HG02938 (cell line): ENCODE measurements at regions not wholly inside any gene's neighbourhood (a gene's known extent, or its start where the extent isn't known, plus 50 kb on each side); places are given as distances from the start of the nearest gene placed in this dataset.
"Not testable (repeated sequence)": the region's sequence is repeated elsewhere in the genome, so short reads cannot be mapped to it uniquely, and the experiment has no call there.

Source experiments
- ATAC-seq: cut with Tn5 transposase; IDR thresholded peaks from one replicate; pipeline ENCODE4 v1.9.1; 2021; ENCODE audit warnings: mild to moderate bottlenecking, moderate library complexity; ENCODE audit not compliant: unreplicated experiment

DNA sequence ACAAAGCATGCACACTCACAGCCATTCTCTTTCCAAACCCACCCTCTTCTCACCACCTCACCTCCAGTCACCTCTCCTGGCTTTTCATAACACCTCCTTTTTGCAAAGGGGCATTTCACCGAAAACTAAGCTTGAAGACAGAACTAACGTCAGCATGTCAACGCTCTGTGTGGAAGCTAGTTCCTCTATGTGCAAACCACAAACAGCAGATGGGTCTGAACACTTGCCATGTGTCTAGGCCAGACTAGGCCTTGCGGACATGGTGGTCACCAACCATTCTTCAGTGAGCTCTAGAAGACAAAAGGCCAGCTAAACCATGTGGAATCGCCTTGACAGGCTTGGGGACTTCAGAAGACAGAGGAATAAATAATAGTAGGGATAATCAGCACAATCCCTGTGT, 148.5 kb downstream of the TXNL1 start:
- no peak for ATAC-seq

DNA sequence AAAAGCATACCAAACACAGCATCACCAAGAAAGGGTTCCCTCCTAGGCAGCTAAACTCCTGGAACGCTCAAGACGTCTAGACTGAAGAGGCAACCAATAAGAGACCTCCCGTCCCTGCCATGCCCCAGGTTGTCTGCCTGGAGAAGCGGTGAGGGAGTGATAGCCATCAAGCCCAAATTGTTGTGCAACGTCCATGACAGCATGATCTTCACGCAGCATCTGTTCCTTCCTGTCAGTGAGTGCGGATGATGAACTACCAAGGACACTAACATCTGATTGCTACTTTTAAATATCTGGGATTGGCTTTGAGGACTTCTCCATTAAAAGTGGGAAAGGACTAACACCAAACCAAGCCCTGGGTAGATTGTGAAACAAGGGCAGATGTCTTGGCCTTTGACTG, 149.7 kb downstream of the TXNL1 start:
- ATAC-seq: no peak

DNA sequence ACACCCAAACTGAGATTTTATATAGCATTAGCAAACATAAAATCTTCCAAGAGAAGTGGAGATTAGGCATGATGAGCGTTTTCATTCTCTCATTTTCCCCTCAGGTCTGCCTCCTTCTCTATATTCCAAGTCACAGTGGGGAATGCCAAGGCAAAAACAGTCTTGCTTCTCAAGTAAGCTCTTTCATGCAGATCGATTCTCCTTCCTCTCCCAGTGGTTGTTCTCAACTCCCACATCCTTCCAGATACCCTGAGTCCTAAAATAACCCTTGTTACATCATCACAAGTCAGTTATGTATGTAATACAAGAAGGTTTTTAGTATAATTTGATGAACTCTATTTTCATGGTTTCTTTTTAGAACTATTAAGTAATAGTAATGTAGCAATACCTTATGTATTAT, 150.6 kb downstream of the TXNL1 start:
- no peak for ATAC-seq

DNA sequence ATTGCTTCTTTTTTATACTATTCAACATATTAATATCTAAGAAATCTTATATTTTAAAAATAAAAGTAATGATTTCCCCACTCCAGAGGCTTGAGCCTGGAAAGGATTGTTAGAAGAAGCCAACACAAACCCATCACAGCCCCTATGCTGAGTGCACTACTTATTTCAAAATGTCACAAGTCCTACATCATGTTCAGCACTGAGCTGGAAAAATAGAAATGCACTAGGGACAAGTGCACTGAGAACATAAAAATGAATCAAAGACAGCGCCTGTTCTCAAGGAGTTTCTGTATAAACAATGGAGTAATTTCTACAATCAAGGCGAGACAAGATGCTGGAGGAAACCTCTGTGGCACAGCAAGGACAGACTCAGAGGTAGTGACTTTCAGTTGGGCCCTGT, 155.0 kb downstream of the TXNL1 start:
- ATAC-seq: no peak

DNA sequence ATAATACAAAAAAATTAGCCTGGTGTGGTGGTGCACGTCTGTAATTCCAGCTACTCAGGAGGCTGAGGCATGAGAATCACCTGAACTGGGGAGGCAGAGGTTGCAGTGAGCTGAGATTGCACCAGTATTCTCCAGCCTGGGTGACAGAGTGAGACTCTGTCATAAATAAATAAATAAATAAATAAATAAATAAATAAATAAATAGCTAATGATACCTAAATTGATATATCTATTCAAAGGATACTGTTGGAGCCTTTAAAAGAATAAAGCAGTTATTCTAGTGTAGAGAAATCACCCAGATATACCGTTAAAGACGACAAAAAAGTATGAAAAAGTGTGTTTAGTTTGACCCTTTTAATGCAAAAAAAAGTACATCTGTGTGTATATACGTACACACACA, 155.6 kb downstream of the TXNL1 start:
- not testable (repeated sequence) for ATAC-seq

DNA sequence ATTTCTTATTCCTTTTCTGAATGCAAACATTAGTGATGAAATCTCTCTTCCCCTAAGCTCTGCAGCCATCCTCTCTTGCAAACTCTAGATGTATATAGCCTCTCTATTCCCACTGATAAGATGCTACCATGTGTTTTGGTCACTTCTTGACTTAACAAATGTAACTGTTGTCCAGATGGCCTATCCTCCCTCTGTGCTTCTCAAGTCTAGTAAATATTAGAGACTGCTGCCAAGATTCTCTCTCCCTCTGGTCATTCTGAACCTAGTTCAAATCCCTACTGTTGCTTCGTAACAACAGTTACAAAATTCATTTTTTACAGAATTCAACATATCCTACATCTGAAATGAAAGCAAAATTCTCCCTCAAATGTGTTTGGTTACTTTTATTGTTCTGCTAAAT, 156.6 kb downstream of the TXNL1 start:
- no peak for ATAC-seq

DNA sequence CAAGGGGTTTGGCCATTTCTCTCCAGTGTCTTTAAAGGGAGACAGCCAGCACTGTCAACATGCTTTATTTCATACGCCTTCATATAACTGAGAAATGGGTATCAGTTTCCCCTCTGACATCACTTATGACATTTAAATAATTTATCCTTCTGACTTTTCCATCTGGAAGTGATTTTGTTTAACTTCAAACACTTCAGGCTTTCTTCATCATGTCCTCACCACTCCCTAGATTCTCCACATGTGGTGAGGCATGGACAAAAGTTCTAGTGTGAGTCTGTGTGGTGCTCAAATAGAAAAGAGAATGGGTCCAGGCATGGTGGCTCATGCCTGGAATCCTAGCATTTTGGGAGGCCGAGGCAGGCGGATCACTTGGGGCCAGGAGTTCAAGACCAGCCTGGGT, 158.6 kb downstream of the TXNL1 start:
- ATAC-seq: no peak

DNA sequence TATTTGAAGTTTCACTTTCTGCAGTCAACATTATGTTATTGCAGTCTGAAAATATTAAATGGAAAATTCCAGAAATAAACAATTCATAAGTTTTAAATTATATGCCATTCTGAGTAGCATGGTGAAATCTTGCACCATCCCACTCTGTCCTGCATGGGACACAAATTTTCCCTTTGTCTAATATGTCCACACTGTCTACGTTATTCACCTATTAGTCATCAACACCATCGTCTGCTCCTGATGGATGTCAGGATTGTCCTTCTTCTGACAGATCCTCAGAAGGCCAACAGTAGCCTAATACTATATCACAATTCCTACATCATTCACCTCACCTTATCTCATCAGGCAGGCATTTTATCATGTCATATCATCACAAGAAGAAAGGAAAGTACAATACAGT, 163.1 kb downstream of the TXNL1 start:
- ATAC-seq: no peak

DNA sequence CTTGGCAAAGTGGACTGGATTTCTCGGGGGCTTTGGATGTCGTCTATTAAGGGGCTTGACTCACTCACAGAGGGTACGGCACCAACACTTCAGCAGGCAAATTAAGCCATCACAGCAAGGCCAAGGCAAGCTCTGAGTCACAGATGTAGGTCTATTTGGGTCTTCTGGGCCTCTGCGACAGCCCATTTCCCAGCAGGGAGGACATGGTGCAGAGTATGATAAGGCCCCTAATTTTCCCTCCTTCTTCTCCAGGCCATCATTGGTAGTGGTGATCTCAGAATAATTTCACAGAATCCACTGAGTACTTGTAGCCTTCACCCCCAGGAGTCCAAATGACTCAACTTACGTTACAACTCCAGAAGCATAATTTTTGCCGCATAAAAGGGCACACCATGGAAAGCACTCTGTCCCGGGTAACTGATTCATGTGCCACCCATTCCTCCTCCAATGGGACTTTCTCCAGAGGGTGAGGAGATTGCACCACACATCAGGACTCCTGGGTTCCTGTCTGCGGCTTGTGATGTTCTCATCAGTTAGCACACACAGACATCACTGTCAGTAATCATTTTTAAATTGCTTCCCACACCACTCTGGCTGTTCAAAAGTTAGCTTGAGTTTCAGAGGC, 164.9 kb downstream of the TXNL1 start:
- no peak for ATAC-seq

DNA sequence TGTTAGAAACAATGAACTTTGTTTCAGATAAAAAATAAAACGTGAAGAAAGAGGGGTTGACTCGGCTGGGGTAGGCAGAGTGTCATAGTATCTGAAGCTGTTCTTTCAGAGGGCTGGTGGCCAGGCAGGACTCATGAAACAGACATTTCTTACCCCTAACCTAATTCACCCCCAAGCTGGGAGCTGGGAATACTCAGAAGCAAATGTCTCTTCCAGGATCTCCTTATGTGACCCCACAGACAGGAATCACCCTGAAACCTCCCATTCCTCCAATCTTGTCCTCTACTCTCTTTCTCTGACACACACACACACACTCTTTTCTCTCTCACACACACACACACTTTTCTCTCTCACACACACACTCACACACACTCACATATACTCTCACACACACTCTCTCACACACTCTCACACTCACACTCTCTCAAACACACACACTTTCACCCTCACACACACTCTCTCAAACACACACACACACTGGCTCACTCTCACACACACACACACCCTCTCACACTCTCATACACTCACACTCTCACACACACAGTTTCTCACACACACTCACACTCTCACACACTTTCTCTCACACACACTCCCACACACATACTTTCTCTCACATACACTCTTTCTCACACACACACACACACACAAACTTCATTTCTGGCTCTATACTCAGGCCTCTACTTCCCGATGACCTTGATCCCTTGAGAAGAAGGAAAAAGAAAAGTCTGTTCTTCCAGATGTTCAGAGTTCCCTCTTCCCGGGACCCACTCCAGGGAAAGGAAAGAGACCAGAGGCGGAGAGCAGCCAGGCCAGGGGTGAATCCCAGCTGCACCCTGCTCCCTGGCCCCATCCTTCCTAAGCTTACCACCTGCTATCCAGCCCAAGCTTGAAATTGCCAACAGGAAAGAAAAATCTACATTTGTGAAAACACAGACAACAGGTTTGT, 167.7 kb downstream of the TXNL1 start:
- no peak for ATAC-seq

DNA sequence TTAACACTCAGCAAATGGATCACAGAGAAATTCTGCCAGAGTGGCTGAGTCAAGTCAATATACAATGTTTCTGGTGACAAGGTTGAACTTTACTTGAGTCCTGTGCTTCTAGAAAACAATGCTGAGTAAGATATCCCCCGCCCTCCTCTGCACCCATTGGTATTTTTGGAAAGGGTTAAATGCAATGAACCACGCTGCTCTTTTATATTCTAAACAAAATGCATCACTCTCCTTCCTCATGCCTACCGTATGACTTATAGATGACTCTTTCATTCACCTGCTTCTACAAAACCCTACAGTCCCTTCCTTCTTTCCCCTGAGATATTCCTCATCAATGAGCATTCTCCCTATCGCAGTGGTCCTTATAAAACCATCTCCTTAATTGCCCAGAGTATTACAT, 168.8 kb downstream of the TXNL1 start:
- ATAC-seq: no peak

DNA sequence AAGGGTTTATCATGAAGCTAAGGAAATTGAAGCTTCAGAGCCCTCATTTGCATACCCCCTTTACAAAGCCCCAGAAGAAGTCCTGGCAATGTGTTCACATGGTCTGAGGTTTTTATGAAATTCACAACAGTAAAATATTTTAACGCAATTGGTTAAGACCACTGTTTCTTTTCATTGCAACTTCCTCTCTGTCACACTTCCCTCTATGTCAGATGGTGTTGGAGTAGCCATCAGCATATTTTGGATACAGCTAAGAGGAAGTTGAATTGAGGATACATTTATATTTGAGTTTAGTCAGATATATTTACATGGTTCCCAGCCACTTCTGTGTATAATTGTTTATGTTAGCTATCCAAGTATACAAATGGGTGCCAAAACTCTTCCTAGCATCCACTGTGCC, 170.0 kb downstream of the TXNL1 start:
- no peak for ATAC-seq

DNA sequence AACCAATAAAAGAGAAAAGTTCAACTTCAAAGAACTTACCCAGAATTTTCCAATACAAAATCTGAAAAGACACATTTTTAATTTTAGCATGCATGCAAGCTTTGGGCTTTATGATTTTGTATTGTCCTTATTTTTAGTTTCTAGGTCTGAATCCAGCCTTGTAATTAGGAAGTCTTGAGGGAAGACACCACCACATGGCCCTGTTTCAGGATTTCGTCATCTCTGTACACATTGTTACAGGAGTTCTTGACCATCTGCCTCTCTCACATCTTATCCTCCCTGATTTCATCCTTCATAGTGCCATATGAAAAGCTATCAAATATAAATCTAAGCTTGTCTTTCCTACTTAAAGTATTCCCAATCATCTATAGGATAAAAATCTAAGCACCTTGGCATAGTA, 176.1 kb downstream of the TXNL1 start:
- ATAC-seq: no peak

DNA sequence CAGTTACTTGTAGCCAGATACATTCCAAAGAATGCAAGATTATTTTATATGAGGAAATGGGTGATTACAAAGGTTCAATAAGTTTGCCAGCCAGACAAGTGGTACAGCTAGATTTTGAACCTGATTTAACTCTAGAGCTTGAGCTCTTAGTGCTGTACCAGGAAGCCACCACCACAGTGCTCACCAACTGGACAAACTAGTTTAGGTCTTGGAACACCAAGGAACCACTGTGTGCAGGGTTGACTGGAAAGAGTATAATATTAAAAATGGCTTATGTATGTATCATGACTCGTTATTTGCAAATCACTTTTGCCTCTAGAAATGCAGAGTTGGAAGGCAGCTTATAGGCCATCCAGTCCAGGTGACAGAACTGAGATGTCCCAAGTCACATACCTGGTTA, 177.2 kb downstream of the TXNL1 start:
- ATAC-seq: no peak

DNA sequence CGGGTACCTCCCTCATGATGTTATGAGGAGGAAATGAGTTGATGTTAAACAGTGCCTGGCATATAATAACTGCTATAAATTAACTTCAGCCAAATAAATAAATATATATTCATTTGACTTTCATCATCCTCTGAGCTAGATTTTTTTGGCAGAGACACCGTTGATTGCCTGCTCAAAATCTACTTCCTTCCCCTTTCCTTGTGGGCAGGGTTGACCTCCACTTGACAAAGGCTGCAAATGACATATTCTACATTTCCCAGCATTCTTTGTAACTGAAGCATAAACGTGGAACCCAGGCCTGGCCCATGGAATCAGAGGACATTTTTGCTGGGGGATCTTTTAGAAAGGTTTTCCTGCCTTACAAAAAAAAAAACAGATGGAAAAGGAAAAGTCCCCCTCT, 177.8 kb downstream of the TXNL1 start:
- no peak for ATAC-seq

DNA sequence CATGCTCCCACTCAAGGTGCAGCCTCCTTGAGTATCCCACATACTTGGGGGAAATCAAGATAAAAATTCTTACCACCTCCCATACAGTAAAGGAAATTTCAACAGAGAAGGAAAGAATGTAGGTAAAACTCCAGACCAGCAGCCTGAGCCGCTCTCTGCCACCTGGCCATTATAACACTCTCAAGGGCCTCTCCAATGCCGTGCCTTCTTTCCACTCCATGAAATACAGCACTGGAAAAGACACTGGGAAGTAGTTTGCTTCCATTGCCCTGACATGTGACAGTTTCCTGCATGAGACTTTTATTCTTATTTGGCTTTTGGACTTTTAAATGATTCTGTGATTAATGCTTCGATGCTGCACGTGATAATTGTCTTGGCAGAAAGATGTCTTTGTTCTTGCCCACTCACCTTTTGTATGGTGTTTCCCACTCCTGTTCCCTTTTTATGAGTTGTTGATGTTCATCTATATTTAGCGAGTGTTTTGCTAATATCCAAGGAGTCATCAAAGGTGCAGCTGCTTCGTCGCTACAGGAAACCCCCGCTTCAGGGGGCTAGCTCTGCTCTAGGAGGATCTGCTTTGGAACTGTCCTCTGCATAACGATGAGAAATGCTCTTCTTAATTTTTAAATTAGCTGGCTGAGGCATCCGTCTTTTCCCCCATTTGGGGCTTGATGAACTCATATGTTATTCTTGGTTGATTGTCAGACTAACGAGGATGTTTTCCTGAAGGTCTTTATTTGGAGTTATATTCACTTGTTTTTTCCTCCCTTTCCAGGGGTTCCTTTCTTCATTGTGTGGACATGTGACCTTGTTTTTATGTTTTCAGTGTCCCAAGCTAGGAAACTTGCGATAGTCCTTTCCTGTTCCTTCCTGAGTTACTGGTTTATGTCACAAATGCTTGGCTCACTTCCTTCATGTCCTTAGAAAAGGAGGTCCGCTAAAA, 179.4 kb downstream of the TXNL1 start:
- ATAC-seq: no peak

DNA sequence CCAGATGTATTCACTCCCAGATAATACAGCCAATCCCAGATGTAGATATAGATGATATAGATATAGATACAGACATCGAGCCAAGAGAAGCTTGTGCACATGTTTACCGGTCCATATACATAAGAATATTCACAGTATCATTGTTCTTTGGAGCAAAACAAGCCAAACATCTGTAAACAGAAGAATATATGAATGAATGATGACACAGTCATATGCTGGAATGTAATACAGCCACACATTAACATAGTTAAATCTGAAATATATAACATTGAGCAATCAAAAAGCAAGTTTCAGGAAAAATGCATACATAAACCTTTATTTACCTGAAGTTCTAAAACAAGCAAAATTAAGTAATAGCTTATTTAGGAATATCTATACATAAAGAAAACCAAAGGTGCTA, 182.5 kb downstream of the TXNL1 start:
- ATAC-seq: no peak

DNA sequence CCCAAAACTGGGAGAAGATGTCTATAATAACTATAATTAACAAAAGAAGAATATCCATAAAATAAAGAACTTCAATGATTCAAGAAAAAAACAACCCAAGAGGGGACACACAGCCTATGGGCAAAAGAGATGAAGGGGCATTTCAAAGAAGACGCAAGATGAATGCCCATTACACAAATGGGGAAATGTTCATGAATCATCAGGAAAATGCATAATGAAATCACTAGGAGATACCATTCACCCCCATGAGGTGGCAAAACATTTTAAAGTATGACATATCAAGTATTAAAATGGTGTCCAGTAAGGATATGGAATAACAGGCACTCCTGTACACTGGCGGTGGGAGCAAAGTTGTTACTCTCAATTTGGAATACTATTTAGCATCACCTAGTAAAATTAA, 183.3 kb downstream of the TXNL1 start:
- no peak for ATAC-seq

DNA sequence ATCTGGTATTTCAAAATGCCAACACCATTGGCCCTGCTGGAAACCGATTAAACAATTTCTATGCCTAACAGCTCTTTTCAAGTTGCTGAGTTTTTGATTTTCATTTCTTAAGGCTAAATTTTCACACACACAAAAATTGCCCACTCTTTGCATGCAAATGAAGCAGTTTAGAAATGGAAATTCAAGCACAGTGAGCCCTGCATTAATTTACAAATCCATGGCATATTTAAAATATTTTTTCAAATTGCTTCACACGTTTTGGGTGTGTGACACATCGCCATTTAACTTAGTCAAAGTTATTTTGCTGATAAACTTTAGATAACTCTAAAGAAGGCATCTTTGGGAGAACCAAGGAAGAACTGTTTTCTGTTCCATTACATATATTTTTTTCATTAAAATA, 184.8 kb downstream of the TXNL1 start:
- no peak for ATAC-seq

DNA sequence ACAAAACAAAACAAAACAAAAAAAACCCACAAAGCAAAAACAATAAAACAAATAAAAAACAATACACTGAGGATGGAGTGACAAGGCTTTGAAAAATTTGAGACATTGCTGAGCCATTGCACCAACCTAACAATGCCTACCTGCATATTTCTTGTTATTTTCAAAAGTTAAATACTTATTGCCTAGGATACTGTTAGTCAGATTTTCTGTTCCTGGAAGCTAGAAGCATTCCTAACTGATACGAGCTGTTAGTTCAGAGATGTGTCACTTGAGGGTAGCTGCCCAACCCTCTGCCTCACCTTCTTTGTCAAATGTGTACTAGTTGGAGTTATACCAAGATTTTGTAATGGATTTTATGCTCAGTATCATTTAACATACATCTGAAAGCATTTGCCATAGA, 187.2 kb downstream of the TXNL1 start:
- ATAC-seq: no peak

DNA sequence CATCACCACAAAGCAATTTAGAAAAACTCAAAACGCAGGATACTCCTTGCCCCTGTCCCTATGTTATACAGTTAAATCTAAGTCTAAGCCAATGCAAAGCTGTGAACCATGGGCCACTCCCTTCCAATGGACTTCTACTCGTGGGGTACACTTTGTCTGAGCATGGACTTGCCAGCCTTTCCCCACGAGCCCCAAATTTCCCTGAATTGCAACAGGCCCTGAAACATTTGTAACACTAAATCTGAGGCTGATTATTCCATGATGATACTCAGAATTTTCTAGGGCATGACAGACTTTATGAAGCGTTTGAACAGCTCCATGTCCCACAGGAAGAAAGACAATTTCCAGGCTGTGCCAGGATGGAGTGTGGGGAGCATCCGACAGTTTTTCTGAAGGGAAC, 189.6 kb downstream of the TXNL1 start:
- no peak for ATAC-seq
